WTC11 (cell line): ENCODE measurements at regions not wholly inside any gene's neighbourhood (a gene's known extent, or its start where the extent isn't known, plus 50 kb on each side); places are given as distances from the start of the nearest gene placed in this dataset.

Source experiments
- ARID4B ChIP-seq: sonication (generic); formaldehyde crosslinking; IDR thresholded peaks from 2 replicates; pipeline ENCODE4 v1.8.0; 2023; ENCODE audit warnings: missing genetic modification reagents, mild to moderate bottlenecking, borderline replicate concordance
- ATF1 ChIP-seq: sonication (generic); formaldehyde crosslinking; IDR thresholded peaks from 2 replicates; pipeline ENCODE4 v1.8.1; 2023; ENCODE audit warnings: mild to moderate bottlenecking, moderate library complexity, missing genetic modification reagents
- CTCF ChIP-seq: fragments of 200-600 bp; IDR thresholded peaks from 2 replicates; pipeline ENCODE4 v1.8.0; 2022; ENCODE audit warnings: antibody characterized with exemption
- ETV6 ChIP-seq: sonication (generic); formaldehyde crosslinking; IDR thresholded peaks from 2 replicates; pipeline ENCODE4 v1.8.1; 2022; ENCODE audit warnings: mild to moderate bottlenecking, missing genetic modification reagents
- GABPB1 ChIP-seq: sonication (generic); formaldehyde crosslinking; IDR thresholded peaks from 2 replicates; pipeline ENCODE4 v1.8.1; 2023; ENCODE audit warnings: mild to moderate bottlenecking, missing genetic modification reagents
- IRF2 ChIP-seq: sonication (generic); formaldehyde crosslinking; IDR thresholded peaks from 2 replicates; pipeline ENCODE4 v1.8.0; 2022; ENCODE audit warnings: low read depth, missing genetic modification reagents, borderline replicate concordance
- PRRX2 ChIP-seq: fragments of 250-450 bp; sonication (Bioruptor Pico); IDR thresholded peaks from 2 replicates; pipeline ENCODE4 v1.8.0; 2021; ENCODE audit warnings: mild to moderate bottlenecking
- SOX15 ChIP-seq: fragments of 250-450 bp; sonication (Bioruptor Pico); IDR thresholded peaks from 2 replicates; pipeline ENCODE4 v1.9.0; 2021; ENCODE audit warnings: mild to moderate bottlenecking
- USF1 ChIP-seq: sonication (generic); formaldehyde crosslinking; IDR thresholded peaks from 2 replicates; pipeline ENCODE4 v1.8.0; 2022; ENCODE audit warnings: mild to moderate bottlenecking, missing genetic modification reagents
- ZNF121 ChIP-seq: sonication (generic); formaldehyde crosslinking; IDR thresholded peaks from 2 replicates; pipeline ENCODE4 v1.8.0; 2023; ENCODE audit warnings: missing genetic modification reagents
- ZNF138 ChIP-seq: sonication (generic); formaldehyde crosslinking; conservative IDR thresholded peaks from 2 replicates; pipeline ENCODE4 v1.8.1; 2022; ENCODE audit warnings: mild to moderate bottlenecking, moderate library complexity, missing genetic modification reagents
- ZNF263 ChIP-seq: sonication (generic); formaldehyde crosslinking; IDR thresholded peaks from 2 replicates; pipeline ENCODE4 v1.8.1; 2022; ENCODE audit warnings: low read depth, mild to moderate bottlenecking, moderate library complexity, missing genetic modification reagents

- TF ChIP-seq CTCF (no peak), USF1 (CRISPR knock-in tag) (no peak), IRF2 (CRISPR knock-in tag) (no peak), SOX15 (CRISPR knock-in tag) (no peak), GABPB1 (CRISPR knock-in tag) (no peak), ATF1 (CRISPR knock-in tag) (no peak), ETV6 (CRISPR knock-in tag) (no peak), ARID4B (CRISPR knock-in tag) (no peak), ZNF138 (CRISPR knock-in tag) (no peak), PRRX2 (CRISPR knock-in tag) (no peak), ZNF121 (CRISPR knock-in tag) (no peak), ZNF263 (CRISPR knock-in tag) (no peak)
Observed at GRCh38 chr2:240293557-240294461, 141.7 kb upstream of the GPC1 start.
